Mesenchymal stem cell (in vitro differentiated cells and primary cell): ENCODE measurements at regions not wholly inside any gene's neighbourhood (a gene's known extent, or its start where the extent isn't known, plus 50 kb on each side); places are given as distances from the start of the nearest gene placed in this dataset.
"Not testable (repeated sequence)": the region's sequence is repeated elsewhere in the genome, so short reads cannot be mapped to it uniquely, and the experiment has no call there.

ENCODE experiments used
- DNase-seq: peaks from one replicate; pipeline ENCODE4 v3.0.0-alpha.2; 2013
- H2AFZ ChIP-seq: one replicate; pipeline ENCODE4 v1.6.1; 2013; ENCODE audit warnings: low read depth, mild to moderate bottlenecking, control low read depth, inconsistent platforms, low read length, moderate library complexity
- H2AK5ac ChIP-seq: 2 replicates; pipeline ENCODE4 v1.6.1; 2013; ENCODE audit warnings: low read length, moderate library complexity, mild to moderate bottlenecking, inconsistent platforms; ENCODE audit not compliant: severe bottlenecking
- H2BK120ac ChIP-seq: one replicate; pipeline ENCODE4 v1.6.1; 2013; ENCODE audit warnings: low read depth, mild to moderate bottlenecking, inconsistent platforms, low read length, moderate library complexity
- H2BK12ac ChIP-seq, 2 experiments: one replicate each; pipeline ENCODE4 v1.6.1; 2013; ENCODE audit warnings: inconsistent platforms in 2 of 2, low read length in 2 of 2, mild to moderate bottlenecking in 2 of 2, moderate library complexity in 2 of 2, control low read depth in 1 of 2
- H2BK15ac ChIP-seq: one replicate; pipeline ENCODE4 v1.6.1; 2013; ENCODE audit warnings: mild to moderate bottlenecking, low read depth, inconsistent platforms; ENCODE audit not compliant: poor library complexity, severe bottlenecking
- H2BK5ac ChIP-seq: 2 replicates; pipeline ENCODE4 v1.6.1; 2013; ENCODE audit warnings: low read depth, mild to moderate bottlenecking, low read length, control low read depth, inconsistent platforms; ENCODE audit not compliant: poor library complexity, severe bottlenecking
- H3K14ac ChIP-seq, 2 experiments: one replicate each; pipeline ENCODE4 v1.6.1; 2013; ENCODE audit warnings: inconsistent platforms in 2 of 2, low read length in 2 of 2, control low read depth in 1 of 2, mild to moderate bottlenecking in 1 of 2, moderate library complexity in 1 of 2
- H3K18ac ChIP-seq, 2 experiments: one replicate each; pipeline ENCODE4 v1.6.1; 2013; ENCODE audit warnings: inconsistent platforms in 2 of 2, low read length in 2 of 2, control low read depth in 1 of 2, low read depth in 1 of 2, mild to moderate bottlenecking in 1 of 2
- H3K23ac ChIP-seq, 2 experiments: one replicate each; pipeline ENCODE4 v1.6.1; 2013; ENCODE audit warnings: inconsistent platforms in 2 of 2, low read length in 2 of 2, mild to moderate bottlenecking in 2 of 2, moderate library complexity in 2 of 2, control low read depth in 1 of 2
- H3K27ac ChIP-seq: 2 replicates; pipeline ENCODE4 v1.5.1; 2013; ENCODE audit warnings: mild to moderate bottlenecking, moderate library complexity, low read length, control low read depth, inconsistent platforms; ENCODE audit not compliant: poor library complexity, severe bottlenecking
- H3K27me3 ChIP-seq, 2 experiments: 2 replicates each; pipeline versions ENCODE4 v1.6.1 to v1.7.0; 2013; ENCODE audit warnings: low read length in 2 of 2, mild to moderate bottlenecking in 2 of 2, moderate library complexity in 2 of 2, control low read depth in 1 of 2, inconsistent platforms in 1 of 2; ENCODE audit not compliant: control insufficient read depth in 1 of 2, insufficient read depth in 1 of 2
- H3K36me3 ChIP-seq, 2 experiments: 2 replicates each; pipeline versions ENCODE4 v1.6.1 to v1.7.0; 2013; ENCODE audit warnings: low read length in 2 of 2, control low read depth in 1 of 2, inconsistent platforms in 1 of 2, low read depth in 1 of 2, mild to moderate bottlenecking in 1 of 2; ENCODE audit not compliant: insufficient read depth in 2 of 2, control insufficient read depth in 1 of 2
- H3K4ac ChIP-seq, 2 experiments: one replicate each; pipeline ENCODE4 v1.6.1; 2013; ENCODE audit warnings: inconsistent platforms in 2 of 2, low read length in 2 of 2, mild to moderate bottlenecking in 2 of 2, moderate library complexity in 2 of 2, control low read depth in 1 of 2, low read depth in 1 of 2
- H3K4me1 ChIP-seq: 2 replicates; pipeline ENCODE4 v1.6.1; 2013; ENCODE audit warnings: low read depth, low read length, control low read depth; ENCODE audit not compliant: control insufficient read depth, insufficient read depth
- H3K4me2 ChIP-seq: 2 replicates; pipeline ENCODE4 v1.6.1; 2013; ENCODE audit warnings: low read length, mild to moderate bottlenecking, inconsistent platforms; ENCODE audit not compliant: poor library complexity, severe bottlenecking
- H3K4me3 ChIP-seq, 2 experiments: 2 replicates each; pipeline versions ENCODE4 v1.5.1 to v1.7.0; 2013; ENCODE audit warnings: low read length in 2 of 2, mild to moderate bottlenecking in 2 of 2, control low read depth in 1 of 2, low read depth in 1 of 2; ENCODE audit not compliant: insufficient read depth in 1 of 2
- H3K79me1 ChIP-seq: replicated peaks from 2 replicates; pipeline ENCODE4 v1.6.1; 2013; ENCODE audit warnings: mild to moderate bottlenecking, control low read depth, low read length, inconsistent platforms; ENCODE audit not compliant: poor library complexity, severe bottlenecking
- H3K9ac ChIP-seq: 2 replicates; pipeline ENCODE4 v1.7.0; 2013; ENCODE audit warnings: mild to moderate bottlenecking, low read length, moderate library complexity
- H3K9me3 ChIP-seq: 2 replicates; pipeline ENCODE4 v1.7.0; 2013; ENCODE audit warnings: mild to moderate bottlenecking, low read length; ENCODE audit not compliant: control insufficient read depth
- H4K8ac ChIP-seq: one replicate; pipeline ENCODE4 v1.6.1; 2013; ENCODE audit warnings: inconsistent platforms, mild to moderate bottlenecking, low read length, moderate library complexity
- H4K91ac ChIP-seq: one replicate; pipeline ENCODE4 v1.6.1; 2013; ENCODE audit warnings: mild to moderate bottlenecking, low read length, inconsistent platforms
- WGBS: methylation state at CpG from one replicate; pipeline ENCODE4 v1.1.7; 2013; ENCODE audit warnings: mixed read lengths; 5-methylcytosine and 5-hydroxymethylcytosine counted together

GRCh38 chr3:166582236-166582635, 745.0 kb upstream of the BCHE start:
- no peaks in the 10 kb centered on the region for H3K36me3 ChIP-seq
- H3K27ac ChIP-seq = no peak overlapping the region
- H2AK5ac ChIP-seq = no peak overlapping the region
- H2AFZ ChIP-seq = no peak overlapping the region
- H2BK5ac ChIP-seq = no peak overlapping the region
- no peak overlapping the region for H3K4ac ChIP-seq
- H3K27me3 ChIP-seq = no peaks in the 10 kb centered on the region
- H4K8ac ChIP-seq = no peak overlapping the region
- H3K9ac ChIP-seq = no peak overlapping the region
- 92% methylated on average over 2 of the region's 2 CpGs for WGBS
- no peak overlapping the region for H2BK120ac ChIP-seq
- H3K4me3 ChIP-seq = no peak overlapping the region
- H4K91ac ChIP-seq = no peak overlapping the region
- no peak overlapping the region for H3K23ac ChIP-seq
- H3K79me1 ChIP-seq = no peaks in the 10 kb centered on the region
- no peak overlapping the region for H3K14ac ChIP-seq
- no peak for DNase-seq
- no peaks in the 10 kb centered on the region for H3K4me1 ChIP-seq
- H3K4me2 ChIP-seq = no peak overlapping the region
- H3K9me3 ChIP-seq = peaks cover 19% of the 10 kb centered on the region
- no peak overlapping the region for H2BK12ac ChIP-seq
- no peak overlapping the region for H2BK15ac ChIP-seq
- H3K18ac ChIP-seq = no peak overlapping the region

GRCh38 chr3:166580561-166580960, 743.3 kb upstream of the BCHE start:
- no peak overlapping the region for H3K18ac ChIP-seq
- H2AK5ac ChIP-seq = no peak overlapping the region
- H4K8ac ChIP-seq = no peak overlapping the region
- H3K27me3 ChIP-seq = no peaks in the 10 kb centered on the region
- no peak overlapping the region for H3K14ac ChIP-seq
- no peaks in the 10 kb centered on the region for H3K79me1 ChIP-seq
- WGBS = 63% methylated on average over 5 of the region's 6 CpGs
- no peak overlapping the region for H4K91ac ChIP-seq
- H2BK15ac ChIP-seq = no peak overlapping the region
- H3K4me1 ChIP-seq = no peaks in the 10 kb centered on the region
- peaks cover 16% of the 10 kb centered on the region for H3K9me3 ChIP-seq
- H2BK120ac ChIP-seq = no peak overlapping the region
- H3K9ac ChIP-seq = no peak overlapping the region
- no peak overlapping the region for H2AFZ ChIP-seq
- no peak overlapping the region for H3K23ac ChIP-seq
- H3K4ac ChIP-seq = no peak overlapping the region
- H3K4me3 ChIP-seq = no peak overlapping the region
- no peak overlapping the region for H3K4me2 ChIP-seq
- no peak overlapping the region for H2BK5ac ChIP-seq
- no peak overlapping the region for H3K27ac ChIP-seq
- no peak for DNase-seq
- H2BK12ac ChIP-seq = no peak overlapping the region
- no peaks in the 10 kb centered on the region for H3K36me3 ChIP-seq

GRCh38 chr3:166575161-166575560, 737.9 kb upstream of the BCHE start:
- no peak overlapping the region for H3K23ac ChIP-seq
- no peak overlapping the region for H2AK5ac ChIP-seq
- H3K4ac ChIP-seq = no peak overlapping the region
- no peak overlapping the region for H3K4me2 ChIP-seq
- no peak overlapping the region for H2BK12ac ChIP-seq
- H2BK120ac ChIP-seq = no peak overlapping the region
- H2BK5ac ChIP-seq = no peak overlapping the region
- no CpG with 5 or more reads among the region's 4 CpGs for WGBS
- H3K4me1 ChIP-seq = no peaks in the 10 kb centered on the region
- no peak overlapping the region for H3K27ac ChIP-seq
- no peak overlapping the region for H2BK15ac ChIP-seq
- no peak overlapping the region for H3K18ac ChIP-seq
- no peak overlapping the region for H3K9ac ChIP-seq
- no peaks in the 10 kb centered on the region for H3K27me3 ChIP-seq
- DNase-seq = no peak
- no peak overlapping the region for H2AFZ ChIP-seq
- no peak overlapping the region for H4K91ac ChIP-seq
- no peak overlapping the region for H4K8ac ChIP-seq
- peaks cover 6% of the 10 kb centered on the region for H3K9me3 ChIP-seq
- no peaks in the 10 kb centered on the region for H3K36me3 ChIP-seq
- no peaks in the 10 kb centered on the region for H3K79me1 ChIP-seq
- no peak overlapping the region for H3K14ac ChIP-seq
- no peak overlapping the region for H3K4me3 ChIP-seq

- H3K79me1 ChIP-seq, H2AFZ ChIP-seq, H4K91ac ChIP-seq, H3K27ac ChIP-seq, H4K8ac ChIP-seq, H3K9ac ChIP-seq, H2BK5ac ChIP-seq, DNase-seq, H3K4ac ChIP-seq, H2BK120ac ChIP-seq, H3K4me2 ChIP-seq, H2BK12ac ChIP-seq, H3K18ac ChIP-seq, H3K9me3 ChIP-seq, H2AK5ac ChIP-seq, H2BK15ac ChIP-seq, H3K27me3 ChIP-seq, H3K23ac ChIP-seq, H3K14ac ChIP-seq, H3K4me3 ChIP-seq, H3K36me3 ChIP-seq, H3K4me1 ChIP-seq: not testable (repeated sequence)
- WGBS = 76% methylated on average over 3 of the region's 4 CpGs
Observed at GRCh38 chr3:166571686-166572085, 734.5 kb upstream of the BCHE start.
